ENCODE measurements at regions not wholly inside any gene's neighbourhood (a gene's known extent, or its start where the extent isn't known, plus 50 kb on each side); places are given as distances from the start of the nearest gene placed in this dataset.
"Not testable (repeated sequence)": the region's sequence is repeated elsewhere in the genome, so short reads cannot be mapped to it uniquely, and the experiment has no call there.

- H3K27ac ChIP-seq, result no peak overlapping the region
- no peak for DNase-seq
- TF ChIP-seq CTCF (IDR thresholded peaks at IDR 0.05), result no peak
- no peaks in the 10 kb centered on the region for H3K36me3 ChIP-seq
- no peaks in the 10 kb centered on the region for H3K9me3 ChIP-seq
- H3K4me1 ChIP-seq, result no peaks in the 10 kb centered on the region
- no peak for ATAC-seq
- H3K27me3 ChIP-seq (ENCODE audit: low read depth), result no peaks in the 10 kb centered on the region
- H3K4me3 ChIP-seq, result no peak overlapping the region
- intact Hi-C loops (cut with DNase I), result no loop called here
Observed at GRCh38 chr1:14280909-14281308, 317.6 kb upstream of the KAZN start.

DNA sequence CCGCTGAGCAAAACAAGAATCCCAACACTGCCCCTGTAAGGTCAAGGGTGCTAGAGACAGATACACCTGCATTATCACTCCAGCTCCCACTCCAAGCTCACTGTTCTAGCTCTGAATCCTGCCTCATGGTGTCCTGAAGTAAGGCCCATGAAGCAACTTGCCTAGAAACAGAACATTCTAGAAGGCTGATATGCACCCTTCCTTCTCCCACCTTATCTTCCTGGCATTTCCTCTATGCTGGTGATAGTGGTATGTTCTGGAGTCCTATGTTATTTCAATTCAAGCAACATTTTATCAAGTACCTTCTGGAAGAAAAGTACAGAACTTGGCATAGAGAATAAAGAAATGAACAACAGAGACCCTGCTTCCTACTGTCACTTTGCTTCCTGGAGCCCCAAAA, 317.1 kb upstream of the KAZN start:
- DNase-seq (no peak), ATAC-seq (no peak)
- no peaks in the 10 kb centered on the region for H3K9me3 ChIP-seq
- no peak overlapping the region for H3K4me3 ChIP-seq
- no peak overlapping the region for H3K27ac ChIP-seq
- H3K36me3 ChIP-seq, result no peaks in the 10 kb centered on the region
- no peaks in the 10 kb centered on the region for H3K4me1 ChIP-seq
- H3K27me3 ChIP-seq (ENCODE audit: low read depth), result no peaks in the 10 kb centered on the region
- intact Hi-C loops (cut with DNase I), result no loop called here
- no peak for TF ChIP-seq CTCF (IDR thresholded peaks at IDR 0.05)

- intact Hi-C loops (cut with DNase I), result no loop called here
- H3K4me1 ChIP-seq, result no peaks in the 10 kb centered on the region
- no peak for ATAC-seq
Observed at GRCh38 chr1:14282707-14283106, 315.8 kb upstream of the KAZN start.

GRCh38 chr1:14285238-14285637, 313.2 kb upstream of the KAZN start:
- H3K27ac ChIP-seq, result no peak overlapping the region
- no peak for ATAC-seq
- no peak for DNase-seq
- no peaks in the 10 kb centered on the region for H3K9me3 ChIP-seq
- TF ChIP-seq CTCF (IDR thresholded peaks at IDR 0.05), result no peak
- intact Hi-C loops (cut with DNase I), result no loop called here
- H3K36me3 ChIP-seq, result no peaks in the 10 kb centered on the region
- no peaks in the 10 kb centered on the region for H3K27me3 ChIP-seq (ENCODE audit: low read depth)
- no peak overlapping the region for H3K4me3 ChIP-seq
- no peaks in the 10 kb centered on the region for H3K4me1 ChIP-seq

More at GRCh38 chr1:14282707-14283106, 315.8 kb upstream of the KAZN start:
- Histone ChIP-seq H3K36me3 (no peaks in the 10 kb centered on the region), H3K9me3 (no peaks in the 10 kb centered on the region), H3K27ac (no peak overlapping the region), H3K27me3 (ENCODE audit: low read depth) (no peaks in the 10 kb centered on the region), H3K4me3 (no peak overlapping the region)
- no peak for DNase-seq
- TF ChIP-seq CTCF (IDR thresholded peaks at IDR 0.05), result no peak

DNA sequence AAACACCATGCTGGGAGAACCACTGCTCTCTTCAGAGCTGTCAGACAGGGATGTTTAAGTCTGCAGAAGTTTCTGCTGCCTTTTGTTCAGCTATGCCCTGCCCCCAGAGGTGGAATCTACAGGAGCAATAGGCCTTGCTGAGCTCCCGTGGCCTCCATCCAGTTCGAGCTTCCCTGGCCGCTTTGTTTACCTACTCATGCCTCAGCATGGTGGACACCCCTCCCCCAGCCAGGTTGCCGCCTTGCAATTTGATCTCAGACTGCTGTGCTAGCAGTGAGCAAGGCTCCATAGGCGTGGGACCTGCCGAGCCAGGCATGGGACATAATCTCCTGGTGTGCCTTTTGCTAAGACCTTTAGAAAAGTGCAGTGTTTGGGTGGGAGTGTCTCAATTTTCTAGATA, 307.3 kb upstream of the KAZN start:
- H3K9me3 ChIP-seq; H3K36me3 ChIP-seq; ATAC-seq; intact Hi-C loops (cut with DNase I); H3K4me1 ChIP-seq; H3K27ac ChIP-seq; H3K27me3 ChIP-seq (ENCODE audit: low read depth); H3K4me3 ChIP-seq: not testable (repeated sequence)
- DNase-seq, result peak; percentile 64

GRCh38 chr1:14292520-14292919, 306.0 kb upstream of the KAZN start:
- intact Hi-C loops (cut with DNase I), result no loop called here
- ATAC-seq (no peak), DNase-seq (no peak)
- TF ChIP-seq CTCF (IDR thresholded peaks at IDR 0.05), result no peak
- no peaks in the 10 kb centered on the region for H3K27me3 ChIP-seq (ENCODE audit: low read depth)
- H3K27ac ChIP-seq, result no peak overlapping the region
- no peaks in the 10 kb centered on the region for H3K36me3 ChIP-seq
- H3K4me3 ChIP-seq, result no peak overlapping the region
- H3K4me1 ChIP-seq, result no peaks in the 10 kb centered on the region
- no peaks in the 10 kb centered on the region for H3K9me3 ChIP-seq

Data from lower lobe of right lung (tissue), 2 donors.